Activated CD4-positive, alpha-beta T cell treated with anti-CD3 and anti-CD28 coated beads for 48 hours (primary cell): ENCODE measurements at regions not wholly inside any gene's neighbourhood (a gene's known extent, or its start where the extent isn't known, plus 50 kb on each side); places are given as distances from the start of the nearest gene placed in this dataset.

ENCODE experiments used
- DNase-seq: peaks from one replicate; pipeline ENCODE4 v3.0.0-alpha.2; 2020

DNA sequence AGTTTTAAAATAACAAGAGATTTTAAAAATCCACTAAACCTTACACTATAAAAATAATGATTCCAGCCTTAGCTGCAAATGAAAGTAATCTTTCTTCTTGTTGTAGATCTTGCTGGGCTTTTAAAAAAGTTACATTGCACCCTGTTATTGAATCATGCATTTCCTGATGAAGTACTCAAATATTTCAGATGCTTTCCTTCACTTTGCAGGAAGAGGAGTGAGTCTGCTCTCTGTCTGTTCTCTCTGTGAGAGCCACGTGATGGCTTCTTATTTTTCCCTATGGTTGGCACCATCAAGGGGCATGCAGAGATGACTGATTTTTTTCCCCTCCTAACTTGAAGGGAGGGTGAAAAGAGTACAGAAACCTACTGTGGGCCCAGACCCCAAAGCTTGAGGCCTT lies 262.7 kb downstream of the ATP23 start:
- no peak for DNase-seq

GRCh38 chr12:58206876-58207275 lies 265.5 kb downstream of the ATP23 start:
- no peak for DNase-seq

DNA sequence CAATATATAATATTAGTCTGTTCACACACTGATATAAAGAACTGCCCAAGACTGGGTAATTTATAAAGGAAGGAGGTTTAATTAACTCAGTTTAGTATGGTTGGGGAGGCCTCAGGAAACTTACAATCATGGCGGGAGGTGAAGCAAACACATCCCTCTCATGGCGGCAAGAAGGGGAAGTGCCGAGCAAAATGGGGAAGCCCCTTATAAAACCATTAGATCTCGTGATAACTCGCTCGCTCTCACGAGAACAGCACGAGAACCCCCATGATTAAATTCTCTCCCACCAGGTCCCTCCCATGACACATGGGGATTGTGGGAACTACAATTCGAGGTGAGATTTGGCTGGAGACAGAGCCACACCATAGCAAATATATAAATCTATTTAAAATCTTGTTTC lies 269.8 kb downstream of the ATP23 start:
- no peak for DNase-seq

DNA sequence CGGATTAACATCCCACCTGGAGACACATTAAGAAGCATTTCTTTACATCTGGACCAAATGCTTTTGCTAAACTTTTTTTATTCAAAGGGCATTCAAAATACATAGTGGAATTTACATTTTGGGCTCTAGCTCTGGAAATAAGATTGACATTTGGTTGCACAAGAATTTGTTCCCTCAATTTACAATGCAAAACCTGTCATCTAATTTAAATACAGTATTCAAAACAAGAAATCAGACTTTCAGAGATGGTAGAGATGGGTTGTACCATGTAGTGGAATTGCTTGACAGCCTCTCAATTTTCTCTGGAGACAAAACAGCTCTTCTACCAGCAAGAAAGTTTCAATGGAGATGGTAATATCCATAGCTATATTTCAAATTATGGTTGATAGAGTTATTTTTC lies 275.8 kb downstream of the ATP23 start:
- DNase-seq: no peak

- DNase-seq: no peak
Observed at GRCh38 chr12:58224536-58225105, 283.3 kb downstream of the ATP23 start.

DNA sequence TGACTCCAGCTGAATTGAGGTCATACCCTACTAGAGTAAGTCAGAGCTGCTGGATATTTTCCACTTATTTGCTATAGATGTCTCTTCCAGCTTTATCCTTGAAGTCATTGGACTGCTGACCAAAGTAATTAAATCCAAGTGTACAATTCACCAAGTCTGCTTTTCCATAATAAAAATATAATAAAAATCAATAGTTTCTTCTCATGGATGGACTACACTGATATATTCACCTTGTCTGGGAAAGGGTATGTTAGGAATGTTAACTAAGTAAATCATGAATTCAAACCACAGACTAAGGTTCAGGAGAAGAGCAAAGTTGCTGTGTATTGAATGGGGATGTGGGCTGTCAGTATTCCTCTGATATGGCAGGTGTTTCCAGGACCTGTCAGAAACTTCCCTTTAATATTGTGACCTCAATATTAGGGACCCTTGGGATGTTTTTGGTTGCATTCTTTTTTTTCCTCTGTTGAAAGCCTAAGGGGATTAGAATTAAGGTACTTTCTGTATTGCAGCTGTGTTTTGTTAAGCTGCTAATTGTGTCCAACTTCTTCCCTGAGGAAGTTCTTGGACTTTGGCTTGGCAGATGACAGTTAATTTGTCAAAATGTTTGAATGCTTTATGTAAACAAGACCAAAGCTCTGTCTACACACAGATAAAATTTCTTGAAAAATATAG lies 284.0 kb downstream of the ATP23 start:
- DNase-seq: no peak

DNA sequence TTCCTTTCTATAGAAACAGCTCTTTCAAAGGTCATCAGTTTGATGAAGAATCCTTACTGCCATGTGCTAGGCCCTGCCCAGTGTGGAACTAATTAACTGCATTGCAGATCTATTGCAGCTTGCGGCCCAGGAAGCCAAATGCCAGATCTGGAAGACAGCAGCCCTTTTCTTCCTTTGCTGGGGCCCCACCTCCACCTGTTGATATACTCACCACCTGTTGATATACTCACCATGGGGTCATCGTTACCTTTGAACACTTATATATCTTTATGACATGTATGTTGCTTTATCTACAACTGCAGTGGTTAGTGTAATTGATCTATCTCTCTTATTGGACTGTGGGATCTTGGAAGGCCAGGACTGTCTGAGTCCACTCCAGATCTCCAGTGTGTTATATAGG lies 292.5 kb downstream of the ATP23 start:
- DNase-seq: no peak

GRCh38 chr12:58238411-58238810 lies 297.0 kb downstream of the ATP23 start:
- DNase-seq: no peak

DNA sequence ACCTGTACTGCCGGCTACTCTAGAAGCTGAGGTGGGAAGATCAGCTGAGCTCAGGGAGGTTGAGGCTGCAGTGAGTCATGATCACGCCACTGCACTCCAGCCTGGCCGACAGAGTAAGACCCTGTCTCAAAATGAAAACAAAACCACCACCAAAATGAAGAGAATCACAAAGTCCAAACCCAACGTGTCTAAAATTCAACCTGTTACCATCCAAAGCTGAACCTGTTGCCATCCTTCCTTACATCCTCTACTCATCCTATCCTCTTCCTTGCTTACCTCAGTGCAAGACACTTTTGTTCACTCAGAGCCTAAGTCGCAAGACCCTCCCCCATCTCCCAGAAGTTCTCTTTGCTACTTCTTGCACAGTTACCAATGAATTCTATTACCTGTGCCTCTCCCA lies 299.7 kb downstream of the ATP23 start:
- no peak for DNase-seq

- DNase-seq: no peak
Observed at GRCh38 chr12:58242796-58243630, 301.6 kb downstream of the ATP23 start.

DNA sequence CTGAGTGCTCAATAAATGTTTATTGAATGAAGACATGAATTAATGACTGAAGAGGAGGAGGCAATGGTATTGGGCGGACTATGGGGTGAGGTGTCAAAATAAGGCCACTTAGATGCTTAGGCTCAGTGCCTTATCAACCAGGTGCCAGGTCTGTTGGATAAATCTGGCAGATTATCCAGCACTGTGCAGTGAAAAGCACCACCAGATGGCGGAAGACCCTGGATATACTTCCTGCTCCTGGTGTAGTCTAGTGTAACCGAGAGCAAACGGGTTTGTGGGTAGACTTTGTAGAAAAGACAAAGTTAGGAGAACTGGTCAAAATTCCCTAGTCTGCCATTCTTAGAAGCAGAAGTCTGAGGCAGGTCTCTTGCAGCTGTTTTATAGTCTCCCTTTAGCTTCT lies 306.3 kb downstream of the ATP23 start:
- DNase-seq: no peak

DNA sequence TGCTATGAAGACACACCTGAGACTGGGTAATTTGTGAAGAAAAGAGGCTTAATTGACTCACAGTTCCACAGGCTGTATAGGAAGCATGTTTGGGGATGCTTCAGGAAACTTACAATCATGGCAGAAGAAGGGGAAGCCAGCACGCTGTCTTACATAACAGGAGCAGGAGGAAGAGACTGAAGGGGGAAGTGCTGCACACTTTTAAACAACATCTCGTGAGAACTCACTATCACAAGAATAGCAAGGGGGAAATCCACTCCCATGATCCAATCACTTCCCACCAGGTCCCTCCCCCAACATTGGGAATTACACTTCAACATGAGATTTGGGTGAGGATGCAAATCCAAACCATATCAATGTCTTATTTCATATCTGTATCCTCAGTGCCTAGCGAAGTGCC lies 307.2 kb downstream of the ATP23 start:
- no peak for DNase-seq

DNA sequence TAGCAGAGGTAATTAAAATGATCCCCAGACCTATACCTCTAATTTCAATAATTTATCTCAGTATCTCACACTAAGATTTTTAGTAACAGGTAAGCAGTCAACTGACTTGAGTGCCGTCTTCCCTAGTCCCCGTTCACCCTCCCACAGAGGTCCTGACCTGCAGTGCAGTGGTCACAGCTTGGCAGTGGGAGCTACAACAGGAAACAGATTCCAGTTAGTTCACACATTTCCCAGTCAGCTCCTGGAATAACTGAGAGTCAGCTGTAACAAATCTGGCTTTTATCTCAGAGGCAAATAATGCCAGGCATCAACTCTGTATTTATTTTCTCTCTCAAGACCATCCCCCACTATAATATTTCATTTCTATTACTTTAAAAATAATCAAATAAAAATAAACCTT lies 308.2 kb downstream of the ATP23 start:
- DNase-seq: no peak

- no peak for DNase-seq
Observed at GRCh38 chr12:58250077-58250476, 308.7 kb downstream of the ATP23 start.

DNA sequence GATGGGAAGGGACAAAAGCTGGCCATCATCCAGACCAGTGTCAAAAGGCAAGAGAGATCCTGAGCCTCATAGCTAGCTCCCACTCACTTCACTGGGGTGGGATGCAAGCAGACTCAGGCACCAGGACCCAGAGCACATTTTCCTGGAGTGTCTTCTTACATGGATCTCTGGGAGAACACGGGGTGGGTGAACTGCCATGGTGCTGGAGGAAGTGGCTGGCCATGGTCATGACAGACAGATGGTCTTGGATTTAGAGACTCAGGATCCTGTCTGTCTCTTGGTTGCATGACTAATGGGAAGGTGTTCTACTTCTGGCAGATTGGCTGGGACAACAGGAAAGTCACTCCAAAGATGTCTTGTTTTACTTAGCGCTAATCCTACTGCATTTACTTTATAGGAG lies 311.5 kb downstream of the ATP23 start:
- DNase-seq: no peak

DNA sequence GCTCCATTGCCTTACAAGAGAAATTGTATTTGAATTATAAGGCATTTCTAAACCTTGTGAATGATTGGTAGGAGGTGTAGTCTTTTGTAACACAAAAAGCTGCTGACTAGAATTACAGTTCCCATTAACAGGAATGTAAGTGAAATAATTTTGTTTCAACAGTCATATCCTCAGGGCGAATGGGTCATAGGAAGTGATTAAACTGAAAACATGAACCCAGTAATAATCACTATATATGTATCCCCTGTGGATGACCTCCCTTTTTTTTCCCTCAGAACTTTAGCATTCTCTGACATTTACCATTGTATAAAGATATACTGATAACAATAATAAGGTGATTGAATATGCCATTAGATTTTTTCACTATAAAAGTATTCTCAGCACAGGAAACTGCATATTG lies 312.3 kb downstream of the ATP23 start:
- no peak for DNase-seq

GRCh38 chr12:58254463-58255100 lies 313.2 kb downstream of the ATP23 start:
- DNase-seq: no peak

GRCh38 chr12:58262796-58263195 lies 321.4 kb downstream of the ATP23 start:
- DNase-seq: no peak

GRCh38 chr12:58263816-58264215 lies 322.4 kb downstream of the ATP23 start:
- DNase-seq: no peak

- DNase-seq: no peak
Observed at GRCh38 chr12:58268069-58268468, 326.7 kb downstream of the ATP23 start.

- no peak for DNase-seq
Observed at GRCh38 chr12:58269476-58269875, 328.1 kb downstream of the ATP23 start.

DNA sequence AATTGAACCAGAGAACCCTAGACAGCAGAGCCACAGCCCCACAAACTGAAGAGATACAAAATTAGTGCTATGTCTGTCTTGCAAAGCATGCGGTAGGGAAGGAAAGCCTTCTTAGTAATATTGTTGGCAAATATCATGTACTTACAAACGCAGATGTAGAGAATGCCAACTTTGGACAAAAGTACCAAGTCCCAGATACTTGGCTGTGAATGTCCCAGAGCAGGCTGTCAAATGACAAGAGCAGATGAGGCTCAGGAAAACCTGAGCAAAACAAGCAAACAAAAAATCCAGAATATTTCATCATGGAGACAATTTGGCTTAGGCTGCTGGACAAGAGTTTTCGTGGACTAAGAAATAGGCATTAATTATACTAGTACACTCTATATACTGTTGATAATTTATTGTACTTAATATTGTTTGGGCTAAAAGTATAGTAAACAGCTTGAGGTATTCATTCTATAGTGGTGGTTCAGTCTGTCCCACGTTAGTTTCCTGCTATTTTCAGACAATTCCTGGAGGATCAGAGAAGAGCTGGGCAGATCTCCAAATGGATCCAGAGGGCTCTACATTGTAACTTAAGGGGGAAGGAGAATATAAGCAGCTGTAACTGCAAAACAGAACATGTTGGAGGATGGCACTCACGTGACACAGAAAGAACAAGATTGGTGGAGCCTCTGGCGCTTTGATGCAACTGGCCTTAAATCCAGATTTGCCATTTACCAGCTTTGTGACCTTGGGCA lies 329.8 kb downstream of the ATP23 start:
- no peak for DNase-seq

DNA sequence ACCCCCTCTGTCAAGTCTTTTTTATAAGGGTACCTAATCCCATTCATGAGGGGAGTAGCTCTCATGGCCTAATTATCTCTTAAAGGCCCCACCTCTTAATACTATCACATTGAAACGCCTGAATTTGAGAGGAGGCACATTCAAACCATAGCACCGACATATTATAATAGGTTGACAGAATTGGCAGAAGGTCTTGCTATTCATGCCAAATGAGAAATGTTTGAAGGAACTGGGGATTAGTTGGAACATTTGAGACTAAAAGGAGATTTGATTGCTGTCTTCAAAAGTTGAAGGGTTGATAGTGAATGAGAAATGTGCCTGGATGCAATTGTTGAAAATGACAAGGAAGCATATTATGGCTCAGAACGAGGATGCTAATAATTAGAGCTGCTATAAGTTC lies 331.1 kb downstream of the ATP23 start:
- DNase-seq: no peak
